ENCODE measurements at regions not wholly inside any gene's neighbourhood (a gene's known extent, or its start where the extent isn't known, plus 50 kb on each side); places are given as distances from the start of the nearest gene placed in this dataset.

DNA sequence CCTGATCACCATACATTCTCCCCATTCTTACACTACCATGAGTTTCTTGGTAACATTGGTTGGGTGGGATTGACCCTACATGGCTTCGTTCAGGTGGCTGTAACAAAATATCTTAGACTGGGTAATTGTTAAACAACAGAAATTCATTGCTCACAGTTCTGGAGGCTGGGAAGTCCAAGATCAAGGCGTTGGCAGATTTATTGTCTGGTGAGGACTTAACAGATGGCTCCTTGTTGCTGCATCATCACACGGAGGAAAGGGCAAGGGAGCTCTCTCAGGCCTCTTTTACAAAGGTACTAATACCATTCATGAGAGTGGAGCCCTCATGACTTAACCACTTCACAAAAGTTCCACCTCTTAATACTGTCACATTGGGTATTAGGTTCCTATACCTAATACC lies 116.7 kb upstream of the EGLN3 start:
- H3K27me3 ChIP-seq (ENCODE audit: control insufficient read depth in 2 of 2, insufficient read depth in 2 of 2, low read length in 2 of 2) = peaks cover 8 to 9% of the 10 kb centered on the region in 2 experiments
- no peaks in the 10 kb centered on the region for H4K20me1 ChIP-seq (replicated peaks; ENCODE audit: control insufficient read depth, extremely low read depth, insufficient read depth, low read length)
- POLR2A ChIA-PET = no interaction called here
- TF ChIP-seq FOS (IDR thresholded peaks at IDR 0.05; ENCODE audit: borderline replicate concordance, insufficient read depth, low read length) (no peak), JUN (IDR thresholded peaks at IDR 0.05; ENCODE audit: borderline replicate concordance, insufficient read depth, insufficient read length, low read depth) (no peak), EZH2 (IDR thresholded peaks at IDR 0.05; ENCODE audit: borderline replicate concordance, low read depth, low read length, severe bottlenecking) (no peak), MYC (IDR thresholded peaks at IDR 0.05; ENCODE audit: low read depth, low read length) (no peak), POLR2A (IDR thresholded peaks at IDR 0.05; ENCODE audit: low read depth, low read length) (no peak), GATA2 (IDR thresholded peaks at IDR 0.05; ENCODE audit: insufficient read depth, insufficient read length, low read depth, low read length) (no peak), POLR2AphosphoS5 (IDR thresholded peaks at IDR 0.05; ENCODE audit: insufficient read depth, low read depth, low read length) (no peak)
- TF ChIP-seq, protein P1, sequence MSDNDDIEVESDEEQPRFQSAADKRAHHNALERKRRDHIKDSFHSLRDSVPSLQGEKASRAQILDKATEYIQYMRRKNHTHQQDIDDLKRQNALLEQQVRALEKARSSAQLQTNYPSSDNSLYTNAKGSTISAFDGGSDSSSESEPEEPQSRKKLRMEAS (IDR thresholded peaks at IDR 0.05; ENCODE audit: insufficient read depth, insufficient read length) = no peak
- TF ChIP-seq, protein P2, sequence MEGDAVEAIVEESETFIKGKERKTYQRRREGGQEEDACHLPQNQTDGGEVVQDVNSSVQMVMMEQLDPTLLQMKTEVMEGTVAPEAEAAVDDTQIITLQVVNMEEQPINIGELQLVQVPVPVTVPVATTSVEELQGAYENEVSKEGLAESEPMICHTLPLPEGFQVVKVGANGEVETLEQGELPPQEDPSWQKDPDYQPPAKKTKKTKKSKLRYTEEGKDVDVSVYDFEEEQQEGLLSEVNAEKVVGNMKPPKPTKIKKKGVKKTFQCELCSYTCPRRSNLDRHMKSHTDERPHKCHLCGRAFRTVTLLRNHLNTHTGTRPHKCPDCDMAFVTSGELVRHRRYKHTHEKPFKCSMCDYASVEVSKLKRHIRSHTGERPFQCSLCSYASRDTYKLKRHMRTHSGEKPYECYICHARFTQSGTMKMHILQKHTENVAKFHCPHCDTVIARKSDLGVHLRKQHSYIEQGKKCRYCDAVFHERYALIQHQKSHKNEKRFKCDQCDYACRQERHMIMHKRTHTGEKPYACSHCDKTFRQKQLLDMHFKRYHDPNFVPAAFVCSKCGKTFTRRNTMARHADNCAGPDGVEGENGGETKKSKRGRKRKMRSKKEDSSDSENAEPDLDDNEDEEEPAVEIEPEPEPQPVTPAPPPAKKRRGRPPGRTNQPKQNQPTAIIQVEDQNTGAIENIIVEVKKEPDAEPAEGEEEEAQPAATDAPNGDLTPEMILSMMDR (IDR thresholded peaks at IDR 0.05; ENCODE audit: extremely low read depth in 1 of 2, insufficient read depth in 1 of 2, low read depth in 1 of 2, low read length in 2 of 2) = no peak
- H3K9ac ChIP-seq (replicated peaks; ENCODE audit: extremely low read depth, insufficient read depth, low read length) = no peak overlapping the region
- no peaks in the 10 kb centered on the region for H3K9me3 ChIP-seq (replicated peaks; ENCODE audit: control insufficient read depth, insufficient read depth, low read length)
- intact Hi-C loops (cut with micrococcal nuclease) (no loop called here), dilution Hi-C loops (cut with MboI; ENCODE audit: extremely low pct_ligation_motif_present, low sequenced_read_pairs) (no loop called here)
- H3K36me3 ChIP-seq (ENCODE audit: control insufficient read depth in 2 of 2, extremely low read depth in 1 of 2, insufficient read depth in 2 of 2, low read length in 2 of 2) = no peaks in the 10 kb centered on the region
- no peaks in the 10 kb centered on the region for H3K9me1 ChIP-seq (replicated peaks; ENCODE audit: control insufficient read depth, extremely low read depth, insufficient read depth, low read length)
- BruUV-seq (replicated peaks) = no TSS peak
- FAIRE-seq (no peak), DNase-seq (ENCODE audit: low read depth, low spot score) (no peak)
- no peak overlapping the region for H3K4me3 ChIP-seq (replicated peaks in 1 of 3; ENCODE audit: insufficient read depth in 1 of 3, low read depth in 1 of 3, low read length in 3 of 3)
- H3K79me2 ChIP-seq (ENCODE audit: control insufficient read depth, insufficient read depth, low read length) = no peaks in the 10 kb centered on the region
- no peaks in the 10 kb centered on the region for H3K4me1 ChIP-seq (ENCODE audit: control insufficient read depth, extremely low read depth, insufficient read depth, low read length)
- no peak overlapping the region for H3K27ac ChIP-seq (ENCODE audit: insufficient read depth, low read depth, low read length)
- no peak overlapping the region for H3K4me2 ChIP-seq (ENCODE audit: insufficient read depth, low read length)
- no peak overlapping the region for H2AFZ ChIP-seq (ENCODE audit: low read depth, low read length)
- CTCF ChIA-PET = no interaction called here

All from endothelial cell of umbilical vein (primary cell).